Esophagus muscularis mucosa (tissue), 4 donors: ENCODE measurements at regions not wholly inside any gene's neighbourhood (a gene's known extent, or its start where the extent isn't known, plus 50 kb on each side); places are given as distances from the start of the nearest gene placed in this dataset.
"Not testable (repeated sequence)": the region's sequence is repeated elsewhere in the genome, so short reads cannot be mapped to it uniquely, and the experiment has no call there.

Experiments
- DNase-seq: peaks from one replicate; pipeline ENCODE4 v3.0.0-alpha.2; 2017; ENCODE audit errors: extremely low spot score
- H3K27ac ChIP-seq, 4 donors: fragments of 200-600 bp; sonication (generic); replicated peaks in 1 of 4; 1 replicate in 3 of 4; 2 replicates in 1 of 4; pipeline ENCODE4 v1.5.1; 2016 to 2019; ENCODE audit warnings: mild to moderate bottlenecking in 1 of 4
- H3K27me3 ChIP-seq, 4 donors: fragments of 200-600 bp; sonication (generic); one replicate each; pipeline versions ENCODE4 v1.5.1 to v1.6.0; 2016 to 2019
- H3K36me3 ChIP-seq, 4 donors: fragments of 200-600 bp; sonication (generic); one replicate each; pipeline ENCODE4 v1.5.1; 2016 to 2019
- H3K4me1 ChIP-seq, 4 donors: fragments of 200-600 bp; sonication (generic); one replicate each; pipeline ENCODE4 v1.5.1; 2016 to 2019
- H3K4me3 ChIP-seq, 4 donors: fragments of 200-600 bp; sonication (generic); 1 replicate in 2 of 4; 2 replicates in 2 of 4; pipeline ENCODE4 v1.5.1; 2016 to 2019; ENCODE audit warnings: mild to moderate bottlenecking in 4 of 4, moderate library complexity in 1 of 4
- H3K9me3 ChIP-seq, 4 donors: fragments of 200-600 bp; sonication (generic); 1 replicate in 3 of 4; 2 replicates in 1 of 4; pipeline ENCODE4 v1.5.1; 2016 to 2019
- CTCF ChIP-seq, 3 experiments: fragments of 200-600 bp in 2 of 3; fragments of 450-650 bp in 1 of 3; sonication (generic) in 2 of 3; IDR thresholded peaks; one replicate each; pipeline ENCODE4 v1.5.1; 2017 to 2019; ENCODE audit warnings: antibody characterized with exemption in 3 of 3, mild to moderate bottlenecking in 2 of 3, moderate library complexity in 1 of 3
- EP300 ChIP-seq: sonication (generic); formaldehyde crosslinking; IDR thresholded peaks from one replicate; pipeline ENCODE4 v1.6.1; 2017; ENCODE audit warnings: antibody characterized with exemption
- POLR2A ChIP-seq: fragments of 450-650 bp; IDR thresholded peaks from one replicate; pipeline ENCODE4 v1.6.1; 2017; ENCODE audit warnings: antibody characterized with exemption, moderate library complexity, mild to moderate bottlenecking, low read depth
- POLR2AphosphoS5 ChIP-seq, 2 donors: sonication (generic); formaldehyde crosslinking; IDR thresholded peaks; one replicate each; pipeline ENCODE4 v1.6.1; 2017; ENCODE audit warnings: antibody characterized with exemption in 2 of 2
- WGBS: methylation state at CpG from one replicate; pipeline ENCODE4 v1.1.5; 2018; 5-methylcytosine and 5-hydroxymethylcytosine counted together
- intact Hi-C: fragments of 100-400 bp; cut with DNase I; formaldehyde crosslinking; loops from one replicate; pipeline ENCODE4 v1.15.1; 2023

GRCh38 chr15:81645470-81645869 is 271.5 kb upstream of the TMC3 start:
- Histone ChIP-seq H3K4me3 (no peak overlapping the region), H3K27me3 (no peaks in the 10 kb centered on the region), H3K27ac (no peak overlapping the region), H3K36me3 (no peaks in the 10 kb centered on the region), H3K9me3 (no peaks in the 10 kb centered on the region), H3K4me1 (no peaks in the 10 kb centered on the region)
- DNase-seq, result no peak
- TF ChIP-seq EP300, result no peak
- TF ChIP-seq POLR2A, result no peak
- no peak for TF ChIP-seq POLR2AphosphoS5 (IDR thresholded peaks at IDR 0.05)
- TF ChIP-seq CTCF (IDR thresholded peaks at IDR 0.05), result no peak
- intact Hi-C loops, result no loop called here
- WGBS, result 85% methylated on average over 9 of the region's 9 CpGs

- 78% methylated on average over 4 of the region's 4 CpGs for WGBS
- Histone ChIP-seq H3K36me3 (no peaks in the 10 kb centered on the region), H3K27me3 (no peaks in the 10 kb centered on the region), H3K27ac (no peak overlapping the region), H3K4me3 (no peak overlapping the region), H3K4me1 (no peaks in the 10 kb centered on the region), H3K9me3 (no peaks in the 10 kb centered on the region)
- TF ChIP-seq EP300, result no peak
- TF ChIP-seq POLR2A, result no peak
- no peak for TF ChIP-seq CTCF (IDR thresholded peaks at IDR 0.05)
- intact Hi-C loops, result no loop called here
- DNase-seq, result no peak
Observed at GRCh38 chr15:81643771-81644170, 269.8 kb upstream of the TMC3 start.

GRCh38 chr15:81642451-81642990 is 268.5 kb upstream of the TMC3 start:
- Histone ChIP-seq H3K9me3 (no peaks in the 10 kb centered on the region), H3K27ac (no peak overlapping the region), H3K27me3 (no peaks in the 10 kb centered on the region), H3K4me3 (no peak overlapping the region), H3K4me1 (no peaks in the 10 kb centered on the region), H3K36me3 (no peaks in the 10 kb centered on the region)
- intact Hi-C loops, result no loop called here
- no peak for DNase-seq
- WGBS, result 51% methylated on average over 4 of the region's 4 CpGs
- TF ChIP-seq EP300 (no peak), CTCF (IDR thresholded peaks at IDR 0.05) (no peak), POLR2AphosphoS5 (IDR thresholded peaks at IDR 0.05) (no peak), POLR2A (no peak)

GRCh38 chr15:81636064-81636463 is 262.1 kb upstream of the TMC3 start:
- H3K27ac ChIP-seq, H3K4me3 ChIP-seq, H3K36me3 ChIP-seq, H3K9me3 ChIP-seq, H3K27me3 ChIP-seq, DNase-seq, intact Hi-C loops, H3K4me1 ChIP-seq: not testable (repeated sequence)
- WGBS, result 84% methylated on average over 2 of the region's 2 CpGs

GRCh38 chr15:81633889-81634288 is 259.9 kb upstream of the TMC3 start:
- TF ChIP-seq POLR2AphosphoS5 (IDR thresholded peaks at IDR 0.05) (no peak), POLR2A (no peak), CTCF (IDR thresholded peaks at IDR 0.05) (no peak), EP300 (no peak)
- H3K27me3 ChIP-seq, result no peaks in the 10 kb centered on the region
- intact Hi-C loops, result no loop called here
- no peak overlapping the region for H3K27ac ChIP-seq
- 93% methylated on average over 6 of the region's 6 CpGs for WGBS
- no peaks in the 10 kb centered on the region for H3K9me3 ChIP-seq
- no peaks in the 10 kb centered on the region for H3K36me3 ChIP-seq
- H3K4me1 ChIP-seq, result no peaks in the 10 kb centered on the region
- no peak overlapping the region for H3K4me3 ChIP-seq
- no peak for DNase-seq
